IPS DF 6.9 (cell line): ENCODE measurements at regions not wholly inside any gene's neighbourhood (a gene's known extent, or its start where the extent isn't known, plus 50 kb on each side); places are given as distances from the start of the nearest gene placed in this dataset.

Source experiments
- DNase-seq: peaks from one replicate; pipeline ENCODE4 v3.0.0-alpha.2; 2013; ENCODE audit warnings: low read depth, low spot score
- H3K27ac ChIP-seq: one replicate; pipeline ENCODE4 v1.5.1; 2013; ENCODE audit warnings: low read length, control low read depth
- H3K27me3 ChIP-seq: 2 replicates; pipeline ENCODE4 v1.6.1; 2013; ENCODE audit warnings: mild to moderate bottlenecking, low read length; ENCODE audit not compliant: control insufficient read depth, insufficient read depth
- H3K36me3 ChIP-seq: 2 replicates; pipeline ENCODE4 v1.6.1; 2013; ENCODE audit warnings: low read length; ENCODE audit not compliant: control insufficient read depth, insufficient read depth
- H3K4me1 ChIP-seq: 2 replicates; pipeline ENCODE4 v1.6.1; 2013; ENCODE audit warnings: low read length; ENCODE audit not compliant: control insufficient read depth, insufficient read depth
- H3K4me3 ChIP-seq: 2 replicates; pipeline ENCODE4 v1.5.1; 2013; ENCODE audit warnings: mild to moderate bottlenecking, low read length
- H3K9me3 ChIP-seq: 2 replicates; pipeline ENCODE4 v1.6.1; 2013; ENCODE audit warnings: low read length, inconsistent platforms; ENCODE audit not compliant: control insufficient read depth, insufficient read depth
- WGBS: extraction: QIAGEN DNeasy Blood & Tissue Kit; methylation state at CpG from one replicate; pipeline ENCODE4 v1.1.7; 2013; ENCODE audit warnings: mixed read lengths, missing lambda C conversion rate; ENCODE audit not compliant: insufficient read length, insufficient coverage; 5-methylcytosine and 5-hydroxymethylcytosine counted together

GRCh38 chr9:126017758-126018157, 270.6 kb downstream of the PBX3 start:
- H3K4me3 ChIP-seq, result no peak overlapping the region
- no peaks in the 10 kb centered on the region for H3K9me3 ChIP-seq
- no peak for DNase-seq
- H3K4me1 ChIP-seq, result peaks cover 1% of the 10 kb centered on the region; the same call in 1 of the 2 replicates
- H3K27ac ChIP-seq, result no peak overlapping the region
- H3K36me3 ChIP-seq, result no peaks in the 10 kb centered on the region; the same call in 1 of the 2 replicates
- no CpG with 5 or more reads among the region's 4 CpGs for WGBS
- no peaks in the 10 kb centered on the region for H3K27me3 ChIP-seq

- H3K27ac ChIP-seq, result no peak overlapping the region
- no peak overlapping the region for H3K4me3 ChIP-seq
Measured at GRCh38 chr9:126020836-126021235, 273.7 kb downstream of the PBX3 start.

GRCh38 chr9:126023962-126024361, 276.8 kb downstream of the PBX3 start:
- Histone ChIP-seq H3K4me3 (no peak overlapping the region), H3K36me3 (no peaks in the 10 kb centered on the region; the same call in 1 of the 2 replicates), H3K4me1 (no peaks in the 10 kb centered on the region), H3K9me3 (no peaks in the 10 kb centered on the region), H3K27ac (no peak overlapping the region), H3K27me3 (no peaks in the 10 kb centered on the region)
- WGBS, result no CpG with 5 or more reads among the region's 15 CpGs
- DNase-seq, result no peak

More at GRCh38 chr9:126020836-126021235, 273.7 kb downstream of the PBX3 start:
- H3K4me1 ChIP-seq, result no peaks in the 10 kb centered on the region
- no peaks in the 10 kb centered on the region; the same call in none of the 2 replicates for H3K36me3 ChIP-seq
- WGBS, result no CpG with 5 or more reads among the region's 15 CpGs
- H3K9me3 ChIP-seq, result no peaks in the 10 kb centered on the region
- no peak for DNase-seq
- no peaks in the 10 kb centered on the region for H3K27me3 ChIP-seq

GRCh38 chr9:126024581-126025230, 277.5 kb downstream of the PBX3 start:
- no peaks in the 10 kb centered on the region for H3K27me3 ChIP-seq
- H3K36me3 ChIP-seq, result no peaks in the 10 kb centered on the region; the same call in 1 of the 2 replicates
- H3K4me1 ChIP-seq, result no peaks in the 10 kb centered on the region
- H3K9me3 ChIP-seq, result no peaks in the 10 kb centered on the region
- no peak overlapping the region for H3K4me3 ChIP-seq
- no CpG with 5 or more reads among the region's 13 CpGs for WGBS
- no peak overlapping the region for H3K27ac ChIP-seq
- no peak for DNase-seq

GRCh38 chr9:126025991-126026390, 278.8 kb downstream of the PBX3 start:
- Histone ChIP-seq H3K4me1 (no peaks in the 10 kb centered on the region), H3K36me3 (no peaks in the 10 kb centered on the region; the same call in 1 of the 2 replicates), H3K4me3 (no peak overlapping the region), H3K27me3 (no peaks in the 10 kb centered on the region), H3K27ac (no peak overlapping the region), H3K9me3 (no peaks in the 10 kb centered on the region)
- no peak for DNase-seq
- no CpG with 5 or more reads among the region's 5 CpGs for WGBS

- Histone ChIP-seq H3K27me3 (no peaks in the 10 kb centered on the region), H3K9me3 (no peaks in the 10 kb centered on the region), H3K36me3 (no peaks in the 10 kb centered on the region; the same call in 1 of the 2 replicates), H3K27ac (no peak overlapping the region), H3K4me1 (no peaks in the 10 kb centered on the region), H3K4me3 (no peak overlapping the region)
- WGBS, result no CpG with 5 or more reads among the region's 5 CpGs
- no peak for DNase-seq
Measured at GRCh38 chr9:126027566-126027965, 280.4 kb downstream of the PBX3 start.

GRCh38 chr9:126028746-126029145, 281.6 kb downstream of the PBX3 start:
- no CpG with 5 or more reads among the region's 10 CpGs for WGBS
- H3K4me1 ChIP-seq, result no peaks in the 10 kb centered on the region

GRCh38 chr9:126030716-126031115, 283.5 kb downstream of the PBX3 start:
- H3K36me3 ChIP-seq, result no peaks in the 10 kb centered on the region
- H3K27ac ChIP-seq, result no peak overlapping the region
- H3K27me3 ChIP-seq, result no peaks in the 10 kb centered on the region
- no peak overlapping the region for H3K4me3 ChIP-seq
- no peak for DNase-seq
- H3K9me3 ChIP-seq, result no peaks in the 10 kb centered on the region
- H3K4me1 ChIP-seq, result no peaks in the 10 kb centered on the region
- WGBS, result no CpG with 5 or more reads among the region's 7 CpGs

More at GRCh38 chr9:126028746-126029145, 281.6 kb downstream of the PBX3 start:
- Histone ChIP-seq H3K4me3 (no peak overlapping the region), H3K27me3 (no peaks in the 10 kb centered on the region), H3K36me3 (no peaks in the 10 kb centered on the region; the same call in 1 of the 2 replicates), H3K27ac (no peak overlapping the region), H3K9me3 (no peaks in the 10 kb centered on the region)
- no peak for DNase-seq

GRCh38 chr9:126031116-126031515, 283.9 kb downstream of the PBX3 start:
- no peaks in the 10 kb centered on the region for H3K4me1 ChIP-seq
- no peaks in the 10 kb centered on the region for H3K27me3 ChIP-seq
- H3K27ac ChIP-seq, result no peak overlapping the region
- WGBS, result no CpG with 5 or more reads among the region's 9 CpGs
- DNase-seq, result no peak
- no peaks in the 10 kb centered on the region for H3K9me3 ChIP-seq
- no peak overlapping the region for H3K4me3 ChIP-seq
- H3K36me3 ChIP-seq, result no peaks in the 10 kb centered on the region

GRCh38 chr9:126032135-126032534, 285.0 kb downstream of the PBX3 start:
- H3K4me1 ChIP-seq, result no peaks in the 10 kb centered on the region
- no peak overlapping the region for H3K27ac ChIP-seq
- H3K9me3 ChIP-seq, result no peaks in the 10 kb centered on the region
- no CpG with 5 or more reads among the region's 8 CpGs for WGBS
- H3K36me3 ChIP-seq, result no peaks in the 10 kb centered on the region
- H3K27me3 ChIP-seq, result no peaks in the 10 kb centered on the region
- DNase-seq, result no peak
- no peak overlapping the region for H3K4me3 ChIP-seq

GRCh38 chr9:126033318-126033717, 286.1 kb downstream of the PBX3 start:
- Histone ChIP-seq H3K9me3 (no peaks in the 10 kb centered on the region), H3K4me1 (no peaks in the 10 kb centered on the region), H3K27me3 (no peaks in the 10 kb centered on the region), H3K36me3 (no peaks in the 10 kb centered on the region), H3K27ac (no peak overlapping the region), H3K4me3 (no peak overlapping the region)
- no peak for DNase-seq
- no CpG with 5 or more reads among the region's 6 CpGs for WGBS
